HUES6 (cell line): ENCODE measurements at regions not wholly inside any gene's neighbourhood (a gene's known extent, or its start where the extent isn't known, plus 50 kb on each side); places are given as distances from the start of the nearest gene placed in this dataset.

Experiments
- H3K27ac ChIP-seq: 2 replicates; pipeline ENCODE4 v1.7.0; 2013; ENCODE audit warnings: low read depth, mild to moderate bottlenecking, low read length, inconsistent platforms
- H3K27me3 ChIP-seq: 2 replicates; pipeline ENCODE4 v1.6.1; 2013; ENCODE audit warnings: low read length; ENCODE audit not compliant: control insufficient read depth, insufficient read depth
- H3K36me3 ChIP-seq: 2 replicates; pipeline ENCODE4 v1.6.1; 2013; ENCODE audit warnings: low read length; ENCODE audit not compliant: control insufficient read depth, insufficient read depth
- H3K4me1 ChIP-seq: 2 replicates; pipeline ENCODE4 v1.6.1; 2013; ENCODE audit warnings: low read length; ENCODE audit not compliant: control insufficient read depth, insufficient read depth
- H3K4me3 ChIP-seq: 2 replicates; pipeline ENCODE4 v1.5.1; 2013; ENCODE audit warnings: low read depth, low read length
- H3K9ac ChIP-seq: one replicate; pipeline ENCODE4 v1.6.1; 2013; ENCODE audit warnings: mild to moderate bottlenecking, low read length
- H3K9me3 ChIP-seq: 2 replicates; pipeline ENCODE4 v1.6.1; 2013; ENCODE audit warnings: low read depth, low read length; ENCODE audit not compliant: control insufficient read depth, insufficient read depth

- no peaks in the 10 kb centered on the region for H3K27me3 ChIP-seq
- no peaks in the 10 kb centered on the region for H3K36me3 ChIP-seq
- no peak overlapping the region for H3K27ac ChIP-seq
- no peaks in the 10 kb centered on the region for H3K9me3 ChIP-seq
- H3K4me1 ChIP-seq, result peaks cover 3% of the 10 kb centered on the region
- H3K9ac ChIP-seq, result no peak overlapping the region
- no peak overlapping the region for H3K4me3 ChIP-seq
These were observed 69.4 kb downstream of the SCG2 start for GRCh38 chr2:223532712-223533111.

- H3K4me1 ChIP-seq, result peaks cover 16% of the 10 kb centered on the region
- H3K9ac ChIP-seq, result no peak overlapping the region
- no peak overlapping the region for H3K27ac ChIP-seq
- no peak overlapping the region for H3K4me3 ChIP-seq
- H3K36me3 ChIP-seq, result no peaks in the 10 kb centered on the region
- H3K27me3 ChIP-seq, result no peaks in the 10 kb centered on the region
- no peaks in the 10 kb centered on the region for H3K9me3 ChIP-seq
These were observed 65.6 kb downstream of the SCG2 start for GRCh38 chr2:223536546-223536945.

- Histone ChIP-seq H3K9ac (no peak overlapping the region), H3K4me3 (no peak overlapping the region), H3K9me3 (no peaks in the 10 kb centered on the region), H3K27ac (no peak overlapping the region), H3K27me3 (no peaks in the 10 kb centered on the region), H3K36me3 (no peaks in the 10 kb centered on the region), H3K4me1 (peaks cover 16% of the 10 kb centered on the region)
These were observed 65.0 kb downstream of the SCG2 start for GRCh38 chr2:223537115-223537514.

GRCh38 chr2:223537651-223538601, 64.2 kb downstream of the SCG2 start:
- no peaks in the 10 kb centered on the region for H3K9me3 ChIP-seq
- H3K27me3 ChIP-seq, result no peaks in the 10 kb centered on the region
- no peak overlapping the region for H3K27ac ChIP-seq

GRCh38 chr2:223538920-223539440, 63.2 kb downstream of the SCG2 start:
- Histone ChIP-seq H3K4me3 (no peak overlapping the region), H3K27me3 (no peaks in the 10 kb centered on the region), H3K9me3 (no peaks in the 10 kb centered on the region), H3K36me3 (no peaks in the 10 kb centered on the region), H3K27ac (no peak overlapping the region), H3K9ac (no peak overlapping the region), H3K4me1 (peaks cover 16% of the 10 kb centered on the region)

More at GRCh38 chr2:223537651-223538601, 64.2 kb downstream of the SCG2 start:
- Histone ChIP-seq H3K36me3 (no peaks in the 10 kb centered on the region), H3K9ac (no peak overlapping the region), H3K4me1 (peaks cover 16% of the 10 kb centered on the region), H3K4me3 (no peak overlapping the region)

- Histone ChIP-seq H3K9me3 (no peaks in the 10 kb centered on the region), H3K9ac (no peak overlapping the region), H3K4me1 (peaks cover 16% of the 10 kb centered on the region), H3K4me3 (no peak overlapping the region), H3K27ac (no peak overlapping the region), H3K27me3 (no peaks in the 10 kb centered on the region), H3K36me3 (no peaks in the 10 kb centered on the region)
These were observed 60.6 kb downstream of the SCG2 start for GRCh38 chr2:223541546-223541945.

GRCh38 chr2:223542501-223542900, 59.7 kb downstream of the SCG2 start:
- Histone ChIP-seq H3K36me3 (no peaks in the 10 kb centered on the region), H3K27me3 (no peaks in the 10 kb centered on the region), H3K4me3 (no peak overlapping the region), H3K9ac (no peak overlapping the region), H3K9me3 (no peaks in the 10 kb centered on the region), H3K4me1 (peaks cover 16% of the 10 kb centered on the region), H3K27ac (no peak overlapping the region)

GRCh38 chr2:223545406-223545805, 56.8 kb downstream of the SCG2 start:
- no peak overlapping the region for H3K27ac ChIP-seq

GRCh38 chr2:223545830-223546229, 56.3 kb downstream of the SCG2 start:
- no peak overlapping the region for H3K9ac ChIP-seq
- H3K36me3 ChIP-seq, result no peaks in the 10 kb centered on the region
- H3K9me3 ChIP-seq, result no peaks in the 10 kb centered on the region
- H3K27ac ChIP-seq, result no peak overlapping the region
- H3K4me1 ChIP-seq, result no peaks in the 10 kb centered on the region
- H3K27me3 ChIP-seq, result no peaks in the 10 kb centered on the region
- H3K4me3 ChIP-seq, result no peak overlapping the region

More at GRCh38 chr2:223545406-223545805, 56.8 kb downstream of the SCG2 start:
- Histone ChIP-seq H3K9me3 (no peaks in the 10 kb centered on the region), H3K9ac (no peak overlapping the region), H3K4me1 (no peaks in the 10 kb centered on the region), H3K36me3 (no peaks in the 10 kb centered on the region), H3K4me3 (no peak overlapping the region), H3K27me3 (no peaks in the 10 kb centered on the region)
